SK-N-SH (cell line): ENCODE measurements at regions not wholly inside any gene's neighbourhood (a gene's known extent, or its start where the extent isn't known, plus 50 kb on each side); places are given as distances from the start of the nearest gene placed in this dataset.

ENCODE experiments used
- CTCF ChIP-seq: fragments of 200-600 bp; sonication (generic); IDR thresholded peaks from 2 replicates; pipeline ENCODE4 v1.6.1; 2017; ENCODE audit warnings: antibody characterized with exemption, mild to moderate bottlenecking, moderate library complexity
- RAD21 ChIP-seq: IDR thresholded peaks from 2 replicates; pipeline ENCODE4 v1.6.1; 2012; ENCODE audit warnings: mild to moderate bottlenecking, low read length
- REST ChIP-seq: IDR thresholded peaks from 2 replicates; pipeline ENCODE4 v1.6.1; 2012; ENCODE audit warnings: mild to moderate bottlenecking, low read depth, low read length, moderate library complexity

GRCh38 chrX:45894864-45895645 is 650.2 kb downstream of the ZNF674 start:
- TF ChIP-seq REST (no peak), CTCF (no peak), RAD21 (no peak)
